Keratinocyte (primary cell): ENCODE measurements at regions not wholly inside any gene's neighbourhood (a gene's known extent, or its start where the extent isn't known, plus 50 kb on each side); places are given as distances from the start of the nearest gene placed in this dataset.

Experiments used
- DNase-seq: peaks from one replicate; pipeline ENCODE4 v3.0.0-alpha.2; 2011; ENCODE audit warnings: low read depth, missing footprints, low spot score
- FAIRE-seq: peaks from 2 replicates; lab custom pipeline; 2011; peaks lifted over from hg19 to GRCh38; lab: Jason Lieb, UNC
- H2AFZ ChIP-seq: 2 replicates; pipeline ENCODE4 v1.6.0; 2012; ENCODE audit warnings: low read length, control low read depth, inconsistent platforms; ENCODE audit not compliant: control insufficient read depth
- H3K27ac ChIP-seq: 2 replicates; pipeline ENCODE4 v1.5.1; 2011; ENCODE audit warnings: low read length; ENCODE audit not compliant: control insufficient read depth, insufficient read depth
- H3K27me3 ChIP-seq: 3 replicates; pipeline ENCODE4 v1.6.0; 2011; ENCODE audit warnings: low read length; ENCODE audit not compliant: control insufficient read depth, insufficient read depth; ENCODE audit errors: extremely low read depth
- H3K36me3 ChIP-seq, 2 experiments: 2 replicates in 1 of 2; 3 replicates in 1 of 2; pipeline ENCODE4 v1.5.1; 2011; ENCODE audit warnings: low read length in 2 of 2, mild to moderate bottlenecking in 1 of 2; ENCODE audit not compliant: control insufficient read depth in 2 of 2, insufficient read depth in 2 of 2; ENCODE audit errors: extremely low read depth in 1 of 2
- H3K4me1 ChIP-seq: 3 replicates; pipeline ENCODE4 v1.5.1; 2011; ENCODE audit warnings: low read length; ENCODE audit not compliant: control insufficient read depth, insufficient read depth; ENCODE audit errors: extremely low read depth
- H3K4me2 ChIP-seq: 3 replicates; pipeline ENCODE4 v1.6.0; 2011; ENCODE audit warnings: low read depth, low read length; ENCODE audit not compliant: control insufficient read depth, insufficient read depth; ENCODE audit errors: extremely low read depth
- H3K4me3 ChIP-seq, 3 experiments: fragments of 200-600 bp in 1 of 3; sonication (generic) in 1 of 3; 2 replicates in 2 of 3; 3 replicates in 1 of 3; pipeline ENCODE4 v1.5.1; 2011 to 2016; ENCODE audit warnings: low read length in 3 of 3, mild to moderate bottlenecking in 3 of 3, control low read depth in 2 of 3, inconsistent platforms in 1 of 3, low read depth in 1 of 3, mixed read lengths in 1 of 3, mixed run types in 1 of 3, moderate library complexity in 1 of 3; ENCODE audit not compliant: control insufficient read depth in 2 of 3, insufficient read depth in 2 of 3; ENCODE audit errors: extremely low read depth in 1 of 3
- H3K79me2 ChIP-seq: 2 replicates; pipeline ENCODE4 v1.6.0; 2012; ENCODE audit warnings: low read length; ENCODE audit not compliant: control insufficient read depth, insufficient read depth
- H3K9ac ChIP-seq: 3 replicates; pipeline ENCODE4 v1.6.0; 2011; ENCODE audit warnings: low read length; ENCODE audit not compliant: control insufficient read depth, insufficient read depth; ENCODE audit errors: extremely low read depth
- H3K9me1 ChIP-seq: 3 replicates; pipeline ENCODE4 v1.6.0; 2011; ENCODE audit warnings: low read length; ENCODE audit not compliant: control insufficient read depth, insufficient read depth; ENCODE audit errors: extremely low read depth
- H3K9me3 ChIP-seq: 2 replicates; pipeline ENCODE4 v1.5.1; 2012; ENCODE audit warnings: low read depth, low read length; ENCODE audit not compliant: control insufficient read depth
- H4K20me1 ChIP-seq: 3 replicates; pipeline ENCODE4 v1.6.0; 2011; ENCODE audit warnings: low read length; ENCODE audit not compliant: control insufficient read depth, insufficient read depth; ENCODE audit errors: extremely low read depth
- EZH2 ChIP-seq: IDR thresholded peaks from one replicate; pipeline ENCODE4 v1.6.1; 2012; ENCODE audit warnings: inconsistent platforms, mild to moderate bottlenecking, low read length, moderate library complexity
- dilution Hi-C: fragments of 300-500 bp; cut with MboI; formaldehyde crosslinking; loops from one replicate; pipeline ENCODE4 v1.7.0; 2020; ENCODE audit warnings: low sequenced_read_pairs; ENCODE audit not compliant: extremely low pct_ligation_motif_present
- TF ChIP-seq, protein P1 (sequence below), 3 experiments: IDR thresholded peaks in 1 of 3; conservative IDR thresholded peaks in 1 of 3; optimal IDR thresholded peaks in 1 of 3; 2 replicates in 2 of 3; 3 replicates in 1 of 3; pipeline versions ENCODE3 to v1.5.1; 2011; ENCODE audit warnings: low read length in 3 of 3, mild to moderate bottlenecking in 3 of 3, moderate library complexity in 2 of 3, control low read depth in 1 of 3, inconsistent platforms in 1 of 3; ENCODE audit not compliant: insufficient read depth in 2 of 3; ENCODE audit errors: extremely low read depth in 1 of 3

DNA sequence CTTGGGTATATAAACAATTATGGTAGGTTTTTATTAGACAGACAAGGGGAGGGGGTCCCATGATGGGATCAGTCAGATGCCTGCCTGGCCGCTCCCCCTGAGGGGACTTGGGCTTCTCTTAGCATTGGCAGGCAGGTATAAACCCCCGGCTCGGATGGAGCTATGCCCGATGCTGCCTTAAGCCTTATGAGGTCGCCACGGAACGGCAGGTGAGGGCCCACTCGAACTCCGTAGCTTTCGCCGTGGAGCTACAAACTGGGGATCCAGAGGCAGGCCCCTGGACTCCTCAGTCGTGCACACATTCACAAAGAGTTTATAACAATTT is 148.8 kb downstream of the TRIM27 start:
- Histone ChIP-seq H3K27ac (no peak overlapping the region), H3K27me3 (peaks cover 95% of the 10 kb centered on the region), H3K36me3 (no peaks in the 10 kb centered on the region), H3K9me3 (no peaks in the 10 kb centered on the region), H3K79me2 (no peaks in the 10 kb centered on the region), H3K4me1 (no peaks in the 10 kb centered on the region), H4K20me1 (no peaks in the 10 kb centered on the region), H3K4me2 (no peak overlapping the region), H3K9ac (no peak overlapping the region), H3K4me3 (no peak overlapping the region), H3K9me1 (no peaks in the 10 kb centered on the region), H2AFZ (no peak overlapping the region)
- DNase-seq (no peak), FAIRE-seq (no peak)
- no peak for TF ChIP-seq EZH2
- TF ChIP-seq, protein P1, sequence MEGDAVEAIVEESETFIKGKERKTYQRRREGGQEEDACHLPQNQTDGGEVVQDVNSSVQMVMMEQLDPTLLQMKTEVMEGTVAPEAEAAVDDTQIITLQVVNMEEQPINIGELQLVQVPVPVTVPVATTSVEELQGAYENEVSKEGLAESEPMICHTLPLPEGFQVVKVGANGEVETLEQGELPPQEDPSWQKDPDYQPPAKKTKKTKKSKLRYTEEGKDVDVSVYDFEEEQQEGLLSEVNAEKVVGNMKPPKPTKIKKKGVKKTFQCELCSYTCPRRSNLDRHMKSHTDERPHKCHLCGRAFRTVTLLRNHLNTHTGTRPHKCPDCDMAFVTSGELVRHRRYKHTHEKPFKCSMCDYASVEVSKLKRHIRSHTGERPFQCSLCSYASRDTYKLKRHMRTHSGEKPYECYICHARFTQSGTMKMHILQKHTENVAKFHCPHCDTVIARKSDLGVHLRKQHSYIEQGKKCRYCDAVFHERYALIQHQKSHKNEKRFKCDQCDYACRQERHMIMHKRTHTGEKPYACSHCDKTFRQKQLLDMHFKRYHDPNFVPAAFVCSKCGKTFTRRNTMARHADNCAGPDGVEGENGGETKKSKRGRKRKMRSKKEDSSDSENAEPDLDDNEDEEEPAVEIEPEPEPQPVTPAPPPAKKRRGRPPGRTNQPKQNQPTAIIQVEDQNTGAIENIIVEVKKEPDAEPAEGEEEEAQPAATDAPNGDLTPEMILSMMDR (optimal IDR thresholded peaks at IDR 0.05 in 1 of 3, IDR thresholded peaks at IDR 0.05 in 1 of 3, conservative IDR thresholded peaks at IDR 0.05 in 1 of 3; ENCODE audit: extremely low read depth in 1 of 3, insufficient read depth in 2 of 3, low read length in 3 of 3): no peak
- dilution Hi-C loops: no loop called here

DNA sequence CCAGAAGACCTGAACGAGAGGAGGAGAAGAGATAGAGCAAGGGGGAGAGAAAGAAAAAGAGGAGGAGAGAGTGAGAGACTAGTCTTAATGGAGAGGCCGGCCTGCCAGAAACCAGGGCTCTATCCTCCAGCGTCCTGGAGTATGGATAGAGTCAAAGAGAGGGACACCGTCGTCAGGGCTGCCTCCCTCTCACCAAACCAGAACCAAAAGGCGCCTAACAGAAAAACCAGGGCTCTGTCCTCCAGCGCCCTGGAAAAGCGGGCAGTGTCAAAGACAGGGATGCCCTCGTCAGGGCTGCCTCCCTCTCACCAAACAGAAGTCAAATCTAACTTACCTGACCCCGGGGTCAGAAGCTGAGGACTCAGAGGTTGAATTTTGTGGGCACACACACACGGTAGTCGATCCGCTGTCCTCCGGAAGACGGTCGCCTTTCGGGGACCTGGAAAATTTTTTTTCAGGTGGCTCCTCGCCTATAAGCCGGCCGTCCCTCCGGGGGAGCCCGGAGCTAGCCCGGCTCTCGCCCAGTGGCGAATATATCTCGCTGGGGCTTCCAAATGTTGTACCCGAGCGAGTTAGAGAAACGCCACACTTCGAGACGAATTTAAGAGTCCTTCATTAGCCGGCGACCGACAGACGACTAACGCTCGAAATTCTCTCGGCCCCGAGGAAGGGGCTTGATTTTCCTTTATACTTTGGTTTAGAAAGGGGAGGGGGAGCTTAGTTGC is 148.2 kb downstream of the TRIM27 start:
- H3K4me1 ChIP-seq: no peaks in the 10 kb centered on the region
- H2AFZ ChIP-seq: no peak overlapping the region
- TF ChIP-seq EZH2: no peak
- TF ChIP-seq, protein P1 (optimal IDR thresholded peaks at IDR 0.05 in 1 of 3, IDR thresholded peaks at IDR 0.05 in 1 of 3, conservative IDR thresholded peaks at IDR 0.05 in 1 of 3; ENCODE audit: extremely low read depth in 1 of 3, insufficient read depth in 2 of 3, low read length in 3 of 3): no peak
- FAIRE-seq: no peak
- H4K20me1 ChIP-seq: no peaks in the 10 kb centered on the region
- H3K4me2 ChIP-seq: no peak overlapping the region
- no peaks in the 10 kb centered on the region for H3K79me2 ChIP-seq
- no peaks in the 10 kb centered on the region for H3K9me1 ChIP-seq
- H3K36me3 ChIP-seq: no peaks in the 10 kb centered on the region
- peaks cover 95% of the 10 kb centered on the region for H3K27me3 ChIP-seq
- dilution Hi-C loops: no loop called here
- no peak overlapping the region for H3K4me3 ChIP-seq
- H3K9ac ChIP-seq: no peak overlapping the region
- H3K27ac ChIP-seq: no peak overlapping the region
- H3K9me3 ChIP-seq: no peaks in the 10 kb centered on the region
- DNase-seq: no peak
